ENCODE measurements at regions not wholly inside any gene's neighbourhood (a gene's known extent, or its start where the extent isn't known, plus 50 kb on each side); places are given as distances from the start of the nearest gene placed in this dataset.
A peak's percentile ranks its signal among the peaks of the same experiment; 100 is the strongest.
"Not testable (repeated sequence)": the region's sequence is repeated elsewhere in the genome, so short reads cannot be mapped to it uniquely, and the experiment has no call there.

DNA sequence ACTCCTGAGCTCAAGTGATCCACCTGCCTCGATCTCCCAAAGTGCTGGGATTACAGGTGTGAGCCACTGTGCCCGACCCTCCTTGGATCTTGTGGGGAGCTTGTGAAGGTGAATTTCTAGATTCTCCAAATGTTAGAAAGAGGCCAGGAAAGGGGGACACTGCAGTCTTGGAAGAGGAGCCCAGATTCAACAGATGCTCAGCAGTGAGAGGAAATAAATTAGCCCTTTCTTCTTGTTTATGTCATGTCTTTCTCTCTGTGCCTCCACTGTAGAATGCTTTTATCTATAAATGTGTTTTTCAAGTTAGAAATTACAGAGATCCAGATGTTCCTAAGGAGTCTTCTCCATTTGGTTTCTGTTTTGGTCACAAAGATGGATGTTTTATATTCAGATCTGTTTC is 346.6 kb upstream of the KAZN start:
- no peak for DNase-seq (ENCODE audit: low spot score)
- no peak for ATAC-seq

DNA sequence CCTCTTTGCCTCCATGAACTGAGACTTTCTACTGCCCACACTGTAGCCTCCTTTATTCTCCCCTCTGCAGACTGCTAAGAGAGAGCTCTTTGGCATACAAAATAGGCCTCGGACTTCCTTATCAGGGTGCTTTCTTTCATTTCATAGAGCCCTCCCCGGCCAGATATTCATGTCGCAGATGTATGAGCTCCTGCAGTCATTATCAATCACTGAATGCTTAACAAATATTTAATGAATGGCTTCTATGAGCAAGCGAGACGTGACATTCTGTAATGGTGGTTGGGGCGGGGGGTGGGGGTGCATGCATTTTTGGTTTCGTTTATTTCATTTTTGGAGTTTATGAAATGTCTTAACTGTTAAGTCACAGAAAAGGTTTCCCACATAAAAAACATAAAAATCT is 344.8 kb upstream of the KAZN start:
- ATAC-seq (no peak), DNase-seq (ENCODE audit: low spot score) (no peak)

DNA sequence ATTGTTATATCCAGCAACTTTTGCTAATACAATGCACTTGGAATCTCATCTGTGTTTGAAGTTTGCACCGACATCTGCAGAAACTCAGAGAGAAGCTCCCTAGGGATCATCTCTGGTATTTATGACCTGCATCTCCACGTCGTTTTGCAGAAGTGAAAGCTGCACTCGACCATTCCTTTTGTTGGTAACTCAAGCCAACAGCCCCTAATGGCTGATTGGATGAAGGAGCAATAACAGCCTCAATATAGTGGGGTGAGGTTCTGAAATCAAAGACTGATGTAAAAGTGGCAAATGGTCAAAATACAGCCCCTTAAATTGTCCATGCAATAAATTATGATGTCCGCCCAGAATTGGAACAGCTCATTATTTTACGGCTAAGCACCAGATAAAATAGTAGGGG is 344.2 kb upstream of the KAZN start:
- ATAC-seq (no peak), DNase-seq (ENCODE audit: low spot score) (no peak)

DNA sequence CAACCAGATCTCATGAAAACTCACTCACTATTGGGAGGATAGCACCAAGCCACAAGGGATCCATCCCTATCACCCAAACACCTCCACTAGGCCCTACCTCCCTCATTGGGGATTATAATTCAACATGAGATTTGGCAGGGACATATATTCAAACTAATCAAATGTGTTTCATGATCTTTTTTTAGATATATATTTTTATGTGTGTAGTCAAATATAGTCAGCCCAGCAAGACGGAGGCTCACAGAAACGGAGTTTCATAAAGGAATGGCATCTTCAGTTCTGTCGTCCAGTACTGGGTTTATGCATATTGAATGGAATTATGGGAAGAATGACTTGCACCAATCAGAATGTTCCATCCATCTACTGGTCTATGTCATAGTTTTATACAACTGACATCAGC is 343.3 kb upstream of the KAZN start:
- ATAC-seq, result no peak
- no peak for DNase-seq (ENCODE audit: low spot score)

DNA sequence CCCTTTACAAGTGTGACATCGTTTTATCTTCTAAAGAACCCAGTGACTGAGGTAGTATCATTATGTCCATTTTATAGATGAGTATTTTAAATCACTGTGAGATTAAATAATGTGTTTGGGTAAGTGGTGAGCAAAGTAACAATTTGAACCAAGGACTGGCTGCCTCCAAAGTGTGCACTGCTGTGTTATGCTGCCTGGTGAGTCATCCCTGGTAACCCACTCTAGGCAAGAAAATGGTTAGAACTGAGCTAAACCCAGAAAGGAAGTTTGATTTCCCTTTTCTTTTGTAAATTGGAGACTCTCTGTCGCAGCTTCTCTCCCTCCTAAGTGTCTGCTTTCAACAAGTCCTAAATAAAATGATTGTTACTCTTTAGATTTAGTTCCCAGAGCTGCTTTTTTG is 342.8 kb upstream of the KAZN start:
- no peak for ATAC-seq
- DNase-seq (ENCODE audit: low spot score), result no peak

DNA sequence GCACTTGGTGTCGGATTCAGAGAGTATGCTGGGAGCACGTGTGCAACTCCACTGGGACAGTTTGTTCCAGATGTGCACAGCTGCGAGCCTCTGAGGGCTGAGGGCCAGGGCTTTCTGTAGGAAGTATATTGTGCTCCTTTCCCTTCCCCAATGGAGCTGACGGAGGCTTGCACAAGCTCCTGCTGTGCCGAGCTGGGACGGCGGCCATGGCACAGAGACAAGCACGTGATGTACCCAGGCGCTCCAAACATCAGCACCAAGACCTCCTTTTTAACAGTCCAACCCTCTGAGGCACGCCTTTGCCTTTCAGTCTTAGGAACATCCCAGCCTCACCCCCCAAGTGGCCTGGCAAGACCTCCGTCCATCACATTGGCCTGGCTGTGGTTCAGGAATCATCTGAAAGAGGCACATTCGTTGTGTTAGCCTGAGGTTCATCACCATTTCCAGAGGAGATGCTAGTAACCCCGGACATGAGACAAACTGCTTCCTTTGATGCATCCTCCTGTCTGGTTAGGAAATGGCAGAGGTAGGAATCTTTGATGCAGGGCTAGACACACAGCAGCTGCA is 339.2 kb upstream of the KAZN start:
- DNase-seq (ENCODE audit: low spot score) (peak; percentile 43), ATAC-seq (no peak)

DNA sequence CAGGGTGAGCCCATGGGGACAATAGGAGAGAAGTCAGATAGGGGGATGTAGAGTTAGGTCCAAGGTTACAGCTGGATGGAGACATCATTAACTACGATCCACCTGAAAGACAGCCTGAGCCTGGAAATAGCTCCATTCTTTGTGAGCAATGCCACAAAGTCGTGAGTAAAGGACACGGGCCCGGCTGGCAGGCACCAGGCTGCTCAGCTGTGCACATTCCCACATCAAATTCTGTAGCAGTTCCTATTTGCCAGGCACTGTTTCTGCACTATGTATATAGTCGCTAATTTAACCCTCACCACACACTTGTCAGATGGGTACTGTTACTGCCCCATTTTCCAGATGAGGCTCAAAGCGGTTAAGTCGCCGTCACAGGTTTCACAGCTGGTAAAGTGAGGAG is 338.0 kb upstream of the KAZN start:
- ATAC-seq, result no peak
- DNase-seq (ENCODE audit: low spot score), result no peak

DNA sequence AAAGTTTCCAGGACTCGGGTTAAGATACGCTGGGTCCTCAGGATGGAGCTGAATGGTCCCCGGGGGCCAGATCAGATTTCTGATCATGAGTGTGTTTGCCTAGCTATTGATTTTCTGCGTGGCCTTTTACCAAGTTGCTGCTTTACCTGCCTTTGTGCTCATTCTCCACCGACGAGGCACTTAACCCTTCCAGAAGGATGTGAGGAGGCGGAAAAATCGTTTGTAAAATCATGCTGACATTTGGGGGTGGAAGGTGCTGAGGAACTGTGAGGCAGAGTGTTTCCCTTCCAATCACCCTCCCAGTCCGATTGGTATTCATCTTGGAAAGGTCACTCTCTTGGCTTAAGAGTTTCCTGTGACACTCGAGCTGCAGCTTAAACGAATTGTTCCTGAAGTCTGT is 337.1 kb upstream of the KAZN start:
- ATAC-seq, result no peak
- DNase-seq (ENCODE audit: low spot score), result no peak

DNA sequence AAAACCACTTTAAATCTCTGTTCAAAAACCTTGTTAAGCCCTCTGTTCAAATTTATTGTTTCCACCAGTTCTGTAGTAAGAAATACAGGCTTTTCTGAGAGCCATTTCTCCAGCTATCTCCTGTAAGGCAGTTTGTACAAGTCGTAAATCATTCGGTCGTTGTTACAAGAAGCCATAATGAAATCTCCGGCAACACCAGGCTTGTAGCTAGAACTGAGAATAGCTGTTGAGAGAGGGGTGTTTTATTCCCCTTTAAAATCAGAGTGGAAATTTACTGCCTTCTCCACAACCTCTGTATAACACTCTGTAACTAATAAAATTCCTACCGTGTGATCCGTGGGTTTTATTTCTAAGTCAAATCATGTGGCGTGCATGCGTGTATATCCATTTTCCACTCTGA is 335.8 kb upstream of the KAZN start:
- DNase-seq (ENCODE audit: low spot score), result no peak

DNA sequence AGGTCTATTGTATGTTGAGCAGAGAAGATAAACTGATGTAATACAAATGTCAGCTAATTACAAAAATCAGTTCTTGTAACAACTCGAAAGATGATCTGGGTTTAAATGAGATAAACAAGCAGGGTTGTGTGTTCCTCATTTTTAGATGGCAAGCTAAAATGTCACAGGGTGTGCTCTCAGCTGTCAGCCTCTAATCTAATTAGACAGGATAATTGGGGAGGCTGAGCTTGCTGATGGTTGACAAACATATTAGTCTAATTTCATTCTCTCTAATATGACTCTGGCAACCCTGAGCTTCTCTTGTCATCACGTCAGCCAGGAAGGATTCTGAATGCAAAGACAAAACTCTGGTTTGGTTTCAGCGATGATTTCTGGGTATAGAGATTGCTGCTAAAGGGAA is 335.3 kb upstream of the KAZN start:
- DNase-seq (ENCODE audit: low spot score) (no peak), ATAC-seq (no peak)

More for the DNA sequence above, 335.8 kb upstream of the KAZN start:
- no peak for ATAC-seq

DNA sequence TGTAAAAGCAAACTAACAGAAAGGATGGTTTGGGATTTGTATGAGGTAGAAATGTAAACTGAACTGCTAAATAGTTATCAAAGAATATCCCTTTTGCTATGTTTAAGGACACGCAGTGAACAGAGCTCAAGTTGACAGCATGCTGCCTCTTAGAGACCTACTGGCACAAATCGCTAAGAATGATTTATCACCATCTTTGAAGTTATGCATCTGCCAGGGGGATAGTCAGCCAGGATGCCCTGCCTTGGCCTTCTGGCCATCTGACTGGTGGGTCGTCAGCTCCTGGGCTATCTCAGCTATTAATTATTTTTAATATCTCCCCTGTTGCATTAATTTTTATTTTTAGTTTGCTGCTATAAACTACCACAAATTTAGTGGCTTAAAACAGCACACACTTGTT is 334.8 kb upstream of the KAZN start:
- ATAC-seq (no peak), DNase-seq (ENCODE audit: low spot score) (no peak)

DNA sequence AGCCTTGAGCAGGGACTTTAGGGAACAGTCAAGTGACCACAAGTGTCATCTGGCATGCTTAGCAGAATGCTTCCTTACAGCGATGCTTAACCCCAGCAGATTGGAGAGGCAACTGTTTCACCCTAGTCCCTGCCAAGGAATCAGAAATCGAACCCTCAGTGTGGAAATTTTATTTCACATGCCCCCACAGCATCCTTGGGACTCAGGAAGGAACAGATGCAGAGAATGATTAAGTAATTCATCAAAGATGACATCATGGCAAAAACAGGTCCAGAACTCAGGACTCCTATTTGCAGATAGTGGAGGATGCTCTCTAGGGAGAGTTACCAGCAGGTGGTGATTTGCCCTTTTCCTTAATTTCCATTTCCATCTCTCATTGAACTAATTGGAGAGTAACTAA is 333.0 kb upstream of the KAZN start:
- ATAC-seq (no peak), DNase-seq (ENCODE audit: low spot score) (no peak)

DNA sequence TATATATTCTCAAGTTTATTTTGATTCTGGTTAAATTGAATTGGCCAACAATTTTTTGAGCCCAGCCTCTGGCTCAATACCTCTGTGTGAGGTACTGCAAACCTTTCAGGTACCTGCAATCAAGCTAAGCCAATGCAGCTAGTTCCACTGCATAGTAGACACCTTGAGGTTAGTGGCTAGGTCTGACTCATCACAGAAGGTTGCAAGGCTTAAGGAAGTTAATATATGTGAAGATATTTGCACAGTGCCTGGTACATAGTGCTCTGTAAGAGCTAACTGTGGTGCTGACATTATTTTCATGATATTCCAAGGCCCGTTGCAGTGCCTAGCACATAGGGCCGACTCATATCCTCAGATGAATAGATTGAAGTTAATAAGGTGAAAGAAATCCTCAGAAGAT is 330.5 kb upstream of the KAZN start:
- ATAC-seq, result no peak
- DNase-seq (ENCODE audit: low spot score), result no peak

DNA sequence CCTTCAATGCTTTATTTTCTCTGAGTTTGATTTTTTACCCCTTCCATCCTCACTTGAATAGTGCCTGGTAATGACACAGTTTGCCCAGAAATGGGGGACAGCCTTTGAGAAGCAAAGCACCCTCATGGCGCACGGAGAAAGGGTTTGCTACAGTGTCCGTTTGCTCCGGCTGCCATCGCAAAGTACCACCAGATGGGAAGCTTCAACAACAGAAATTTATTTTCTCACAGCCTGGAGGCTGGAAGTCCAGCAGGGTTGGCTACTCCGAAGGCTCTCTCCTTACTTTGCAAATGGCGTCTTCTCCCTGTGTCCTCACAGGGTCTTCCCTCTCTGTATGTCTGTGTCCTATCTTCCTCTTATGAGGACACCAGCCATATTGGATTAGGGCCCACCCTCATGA is 327.7 kb upstream of the KAZN start:
- DNase-seq (ENCODE audit: low spot score), result no peak
- ATAC-seq, result no peak

DNA sequence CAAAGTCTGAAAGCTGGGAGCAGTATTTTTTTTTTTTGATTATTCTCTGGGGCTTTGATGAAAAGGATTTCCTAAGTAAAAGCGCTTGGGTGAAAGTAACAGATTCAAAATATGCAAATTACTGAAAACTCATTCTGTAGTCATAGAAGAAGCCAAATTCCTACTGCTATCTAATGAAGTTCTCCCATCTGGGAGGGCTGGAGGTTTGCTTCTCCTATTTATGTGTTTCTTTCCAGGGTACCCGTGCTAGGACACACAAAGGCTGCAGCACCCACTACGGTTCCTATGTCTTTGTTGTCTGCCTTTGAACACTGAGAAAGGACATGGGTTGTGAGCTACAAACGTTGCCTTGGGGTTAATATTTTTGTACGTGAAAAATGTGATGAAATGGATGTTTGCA is 324.7 kb upstream of the KAZN start:
- no peak for DNase-seq (ENCODE audit: low spot score)
- ATAC-seq, result no peak

DNA sequence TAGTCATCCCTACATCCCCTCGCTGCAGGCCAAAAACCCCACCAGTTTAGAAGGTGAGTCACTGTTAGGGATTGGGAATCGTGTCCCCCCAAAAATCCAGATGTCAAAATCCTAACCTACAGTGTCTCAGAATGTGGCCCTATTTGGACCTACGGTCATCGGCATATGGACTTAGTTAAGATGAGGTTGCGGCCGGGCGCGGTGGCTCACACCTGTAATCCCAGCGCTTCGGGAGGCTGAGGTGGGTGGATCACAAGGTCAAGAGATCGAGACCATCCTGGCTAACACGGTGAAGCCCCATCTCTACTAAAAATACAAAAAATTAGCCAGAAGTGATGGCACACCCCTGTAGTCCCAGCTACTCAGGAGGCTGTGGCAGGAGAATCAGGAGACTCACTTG is 318.6 kb upstream of the KAZN start:
- not testable (repeated sequence) for DNase-seq (ENCODE audit: low spot score); ATAC-seq

DNA sequence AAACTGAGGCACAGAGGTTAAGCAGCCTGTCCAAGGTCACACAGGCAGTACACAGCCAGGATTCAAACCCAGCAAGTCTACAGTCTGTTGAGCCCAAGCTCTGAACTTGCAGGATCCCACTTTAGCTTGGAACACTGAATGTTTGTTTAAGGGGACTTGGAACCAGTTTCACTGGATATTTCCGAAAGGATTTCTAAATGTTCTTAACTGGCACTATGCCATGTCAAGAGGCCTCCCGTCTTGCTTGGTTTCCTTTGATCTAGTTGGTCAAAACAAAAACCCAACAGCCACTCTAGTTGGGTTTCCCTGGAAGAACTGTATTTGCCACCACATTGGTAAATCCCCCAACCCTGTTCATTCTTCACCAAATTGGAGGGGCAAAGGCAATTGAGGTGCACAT is 317.6 kb upstream of the KAZN start:
- no peak for DNase-seq (ENCODE audit: low spot score)
- ATAC-seq, result no peak

DNA sequence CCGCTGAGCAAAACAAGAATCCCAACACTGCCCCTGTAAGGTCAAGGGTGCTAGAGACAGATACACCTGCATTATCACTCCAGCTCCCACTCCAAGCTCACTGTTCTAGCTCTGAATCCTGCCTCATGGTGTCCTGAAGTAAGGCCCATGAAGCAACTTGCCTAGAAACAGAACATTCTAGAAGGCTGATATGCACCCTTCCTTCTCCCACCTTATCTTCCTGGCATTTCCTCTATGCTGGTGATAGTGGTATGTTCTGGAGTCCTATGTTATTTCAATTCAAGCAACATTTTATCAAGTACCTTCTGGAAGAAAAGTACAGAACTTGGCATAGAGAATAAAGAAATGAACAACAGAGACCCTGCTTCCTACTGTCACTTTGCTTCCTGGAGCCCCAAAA is 317.1 kb upstream of the KAZN start:
- ATAC-seq (no peak), DNase-seq (ENCODE audit: low spot score) (no peak)

DNA sequence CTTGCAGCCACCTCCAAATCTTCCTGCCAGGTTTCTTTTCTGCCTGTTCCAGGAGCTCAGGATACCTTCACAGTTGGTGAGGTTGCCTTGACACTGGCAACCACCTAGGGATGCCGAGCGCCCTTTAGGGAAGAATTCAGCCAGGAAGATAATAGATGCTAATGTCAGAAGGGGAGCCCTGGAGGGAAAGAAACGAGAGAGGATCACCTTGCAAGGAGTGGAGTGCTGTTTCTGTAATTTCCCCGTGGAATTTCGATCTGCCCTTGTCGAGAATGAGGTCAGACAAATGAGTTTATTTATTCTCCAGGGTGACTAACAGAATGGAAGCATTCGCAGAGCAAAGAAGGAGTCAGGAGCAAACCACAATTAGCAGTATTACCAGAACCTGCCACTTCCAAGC is 315.8 kb upstream of the KAZN start:
- no peak for ATAC-seq
- no peak for DNase-seq (ENCODE audit: low spot score)

DNA sequence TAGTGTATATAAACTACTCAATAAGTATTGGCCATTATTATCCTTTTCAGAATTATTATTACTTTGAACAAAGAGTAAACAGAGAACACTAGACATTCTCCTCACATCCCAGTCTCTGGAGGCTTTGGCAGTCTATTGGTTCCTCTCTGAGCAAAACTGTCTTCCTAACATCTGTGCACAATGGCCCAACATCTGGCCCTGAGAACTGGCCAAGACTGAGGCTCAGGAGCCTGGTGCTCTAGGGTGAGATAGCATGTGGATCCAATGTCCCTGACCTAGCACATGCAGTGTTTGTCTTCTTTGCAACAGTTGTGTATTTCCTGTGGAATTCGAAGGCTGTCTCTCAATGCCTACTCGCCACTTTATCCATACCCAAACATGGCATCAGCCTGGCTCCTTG is 313.2 kb upstream of the KAZN start:
- ATAC-seq (no peak), DNase-seq (ENCODE audit: low spot score) (no peak)

DNA sequence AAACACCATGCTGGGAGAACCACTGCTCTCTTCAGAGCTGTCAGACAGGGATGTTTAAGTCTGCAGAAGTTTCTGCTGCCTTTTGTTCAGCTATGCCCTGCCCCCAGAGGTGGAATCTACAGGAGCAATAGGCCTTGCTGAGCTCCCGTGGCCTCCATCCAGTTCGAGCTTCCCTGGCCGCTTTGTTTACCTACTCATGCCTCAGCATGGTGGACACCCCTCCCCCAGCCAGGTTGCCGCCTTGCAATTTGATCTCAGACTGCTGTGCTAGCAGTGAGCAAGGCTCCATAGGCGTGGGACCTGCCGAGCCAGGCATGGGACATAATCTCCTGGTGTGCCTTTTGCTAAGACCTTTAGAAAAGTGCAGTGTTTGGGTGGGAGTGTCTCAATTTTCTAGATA is 307.3 kb upstream of the KAZN start:
- not testable (repeated sequence) for ATAC-seq; DNase-seq (ENCODE audit: low spot score)

DNA sequence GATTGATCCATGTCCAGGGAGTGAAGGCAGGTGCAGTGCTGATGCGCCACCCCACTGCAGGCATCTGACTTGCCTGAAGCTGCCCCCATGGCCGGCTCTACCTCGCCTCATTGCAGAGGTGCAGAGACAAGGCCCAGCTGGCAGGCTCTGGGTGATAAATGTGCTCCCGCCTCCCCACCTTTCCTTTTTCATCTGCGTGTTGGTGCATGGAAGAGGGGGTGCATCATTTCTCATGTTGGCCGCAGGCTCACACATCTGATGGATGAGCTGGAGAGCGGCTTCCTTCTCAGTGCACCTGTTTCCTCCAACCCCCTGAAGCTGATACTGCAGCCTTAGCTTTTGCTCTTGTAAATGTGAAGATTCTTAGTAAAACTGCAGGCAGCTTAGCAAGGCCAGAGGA is 306.0 kb upstream of the KAZN start:
- ATAC-seq (no peak), DNase-seq (ENCODE audit: low spot score) (no peak)

DNA sequence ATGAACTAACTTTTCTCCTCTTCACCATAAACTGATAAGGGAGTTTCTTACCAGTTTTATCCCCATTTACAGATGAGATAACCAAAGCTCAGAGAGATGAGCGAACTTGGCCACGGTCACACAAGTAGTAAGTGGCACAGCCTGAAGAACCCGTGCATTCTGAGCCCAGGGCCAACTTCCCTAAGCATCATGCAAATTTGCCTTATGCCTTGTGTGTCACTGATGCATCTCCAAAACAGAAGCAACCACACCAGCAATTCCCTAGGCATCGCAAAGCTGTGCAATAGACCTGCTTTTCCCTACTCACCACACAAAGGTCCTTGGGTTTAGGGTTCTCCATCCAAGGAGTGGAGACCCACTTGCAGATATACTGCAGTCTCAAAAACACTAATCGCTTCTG is 304.5 kb upstream of the KAZN start:
- no peak for ATAC-seq
- no peak for DNase-seq (ENCODE audit: low spot score)
